A673 (cell line): ENCODE measurements at regions not wholly inside any gene's neighbourhood (a gene's known extent, or its start where the extent isn't known, plus 50 kb on each side); places are given as distances from the start of the nearest gene placed in this dataset.

Source experiments
- BruUV-seq: library from RNA; stranded (reverse); fragments of 400-500 nt; replicated peaks from 2 replicates; lab custom pipeline; 2021; lab: Mats Ljungman, UMichigan
- CTCF ChIA-PET: fragments of 300-600 bp; sonication (Branson Sonifier 250); formaldehyde crosslinking; loops from one replicate; lab custom pipeline; 2022; ENCODE audit warnings: antibody characterized with exemption; lab: Charles Lee
- POLR2A ChIA-PET: fragments of 300-600 bp; sonication (Branson Sonifier 250); formaldehyde crosslinking; loops from one replicate; lab custom pipeline; 2022; ENCODE audit warnings: antibody characterized with exemption; ENCODE audit not compliant: low non-redundant PET; lab: Charles Lee
- DNase-seq: peaks from one replicate; pipeline ENCODE4 v3.0.0-alpha.2; 2015; ENCODE audit warnings: low spot score
- H3K27ac ChIP-seq: fragments of 200-600 bp; sonication (generic); 2 replicates; pipeline ENCODE4 v1.5.1; 2016; ENCODE audit warnings: mixed run types, low read depth, mild to moderate bottlenecking, mixed read lengths, antibody characterized with exemption, low read length; ENCODE audit not compliant: poor library complexity, severe bottlenecking
- H3K27me3 ChIP-seq: fragments of 200-600 bp; sonication (generic); replicated peaks from 2 replicates; pipeline ENCODE4 v1.6.1; 2017; ENCODE audit warnings: mixed run types, low read depth, mild to moderate bottlenecking, mixed read lengths, antibody characterized with exemption, low read length; ENCODE audit not compliant: insufficient read depth, poor library complexity
- H3K36me3 ChIP-seq: fragments of 200-600 bp; sonication (generic); 2 replicates; pipeline ENCODE4 v1.6.1; 2016; ENCODE audit warnings: mixed run types, mild to moderate bottlenecking, mixed read lengths, antibody characterized with exemption, low read length; ENCODE audit not compliant: insufficient read depth, poor library complexity, severe bottlenecking
- H3K4me1 ChIP-seq: fragments of 200-600 bp; sonication (generic); 2 replicates; pipeline ENCODE4 v1.6.1; 2017; ENCODE audit warnings: mixed run types, mild to moderate bottlenecking, mixed read lengths, antibody characterized with exemption, low read length; ENCODE audit not compliant: insufficient read depth, poor library complexity, severe bottlenecking
- H3K4me3 ChIP-seq: fragments of 200-600 bp; sonication (generic); 2 replicates; pipeline ENCODE4 v1.5.1; 2016; ENCODE audit warnings: low read depth, mixed run types, mild to moderate bottlenecking, mixed read lengths, low read length; ENCODE audit not compliant: poor library complexity, severe bottlenecking
- H3K9me3 ChIP-seq: fragments of 200-600 bp; sonication (generic); 2 replicates; pipeline ENCODE4 v1.6.1; 2016; ENCODE audit warnings: mixed run types, low read depth, mild to moderate bottlenecking, mixed read lengths, antibody characterized with exemption, low read length; ENCODE audit not compliant: poor library complexity, severe bottlenecking
- EZH2 ChIP-seq: fragments of 200-600 bp; sonication (generic); IDR thresholded peaks from 2 replicates; pipeline ENCODE4 v1.6.1; 2017; ENCODE audit warnings: borderline replicate concordance, low read depth, mild to moderate bottlenecking, mixed read lengths, antibody characterized with exemption, low read length; ENCODE audit not compliant: poor library complexity, severe bottlenecking
- intact Hi-C: fragments of 100-400 bp; cut with micrococcal nuclease; formaldehyde crosslinking; loops from one replicate; pipeline ENCODE4 v1.10.0; 2022; ENCODE audit not compliant: unreplicated experiment
- TF ChIP-seq, protein P1 (sequence below): fragments of 300-800, 200-600 bp; sonication (generic); conservative IDR thresholded peaks from 2 replicates; pipeline ENCODE4 v1.5.1; 2017; ENCODE audit warnings: low read depth, mild to moderate bottlenecking, antibody characterized with exemption, low read length, moderate library complexity, mixed read lengths

GRCh38 chr6:160940197-160940596 lies 51.4 kb upstream of the MAP3K4 start:
- peaks cover 12% of the 10 kb centered on the region for H3K27me3 ChIP-seq
- DNase-seq = no peak
- H3K27ac ChIP-seq = no peak overlapping the region
- peaks cover 3% of the 10 kb centered on the region for H3K9me3 ChIP-seq
- TF ChIP-seq, protein P1, sequence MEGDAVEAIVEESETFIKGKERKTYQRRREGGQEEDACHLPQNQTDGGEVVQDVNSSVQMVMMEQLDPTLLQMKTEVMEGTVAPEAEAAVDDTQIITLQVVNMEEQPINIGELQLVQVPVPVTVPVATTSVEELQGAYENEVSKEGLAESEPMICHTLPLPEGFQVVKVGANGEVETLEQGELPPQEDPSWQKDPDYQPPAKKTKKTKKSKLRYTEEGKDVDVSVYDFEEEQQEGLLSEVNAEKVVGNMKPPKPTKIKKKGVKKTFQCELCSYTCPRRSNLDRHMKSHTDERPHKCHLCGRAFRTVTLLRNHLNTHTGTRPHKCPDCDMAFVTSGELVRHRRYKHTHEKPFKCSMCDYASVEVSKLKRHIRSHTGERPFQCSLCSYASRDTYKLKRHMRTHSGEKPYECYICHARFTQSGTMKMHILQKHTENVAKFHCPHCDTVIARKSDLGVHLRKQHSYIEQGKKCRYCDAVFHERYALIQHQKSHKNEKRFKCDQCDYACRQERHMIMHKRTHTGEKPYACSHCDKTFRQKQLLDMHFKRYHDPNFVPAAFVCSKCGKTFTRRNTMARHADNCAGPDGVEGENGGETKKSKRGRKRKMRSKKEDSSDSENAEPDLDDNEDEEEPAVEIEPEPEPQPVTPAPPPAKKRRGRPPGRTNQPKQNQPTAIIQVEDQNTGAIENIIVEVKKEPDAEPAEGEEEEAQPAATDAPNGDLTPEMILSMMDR = no peak
- no peak for TF ChIP-seq EZH2
- CTCF ChIA-PET = no interaction called here
- no peaks in the 10 kb centered on the region for H3K4me1 ChIP-seq
- intact Hi-C loops = no loop called here
- no TSS peak for BruUV-seq
- no peak overlapping the region for H3K4me3 ChIP-seq
- H3K36me3 ChIP-seq = no peaks in the 10 kb centered on the region
- POLR2A ChIA-PET = no interaction called here
